ENCODE measurements at regions not wholly inside any gene's neighbourhood (a gene's known extent, or its start where the extent isn't known, plus 50 kb on each side); places are given as distances from the start of the nearest gene placed in this dataset.

- TF ChIP-seq SP1 (IDR thresholded peaks at IDR 0.05; ENCODE audit: low read depth, low read length) (no peak), SIN3A (conservative IDR thresholded peaks at IDR 0.05 in 1 of 2, IDR thresholded peaks at IDR 0.05 in 1 of 2; ENCODE audit: low read depth in 1 of 2, low read length in 2 of 2) (no peak), CTCF (IDR thresholded peaks at IDR 0.05; ENCODE audit: control extremely low read depth in 1 of 3, insufficient read depth in 1 of 3, low read depth in 1 of 3, low read length in 3 of 3) (no peak), POLR2A (IDR thresholded peaks at IDR 0.05; ENCODE audit: control extremely low read depth in 1 of 2, low read depth in 2 of 2, low read length in 2 of 2) (no peak), GTF2F1 (IDR thresholded peaks at IDR 0.05; ENCODE audit: borderline replicate concordance, low read depth, low read length) (no peak), CEBPB (IDR thresholded peaks at IDR 0.05; ENCODE audit: low read depth, low read length) (no peak), JUN (IDR thresholded peaks at IDR 0.05; ENCODE audit: low read depth, low read length) (no peak), POLR2AphosphoS5 (IDR thresholded peaks at IDR 0.05; ENCODE audit: low read depth, low read length) (no peak), EP300 (IDR thresholded peaks at IDR 0.05; ENCODE audit: borderline replicate concordance in 1 of 2, low read depth in 2 of 2, low read length in 2 of 2) (no peak), RXRA (IDR thresholded peaks at IDR 0.05; ENCODE audit: insufficient read depth, low read depth, low read length) (no peak), FOSL1 (IDR thresholded peaks at IDR 0.05; ENCODE audit: insufficient read depth, low read depth, low read length) (no peak), CHD2 (IDR thresholded peaks at IDR 0.05; ENCODE audit: low read length) (no peak), USF2 (IDR thresholded peaks at IDR 0.05; ENCODE audit: low read length) (no peak)
These were observed 125.4 kb upstream of the USP29 start for GRCh38 chr19:56994251-56995017.
